ENCODE measurements at regions not wholly inside any gene's neighbourhood (a gene's known extent, or its start where the extent isn't known, plus 50 kb on each side); places are given as distances from the start of the nearest gene placed in this dataset.

- TF ChIP-seq CTCF (IDR thresholded peaks at IDR 0.05) (no peak), POLR2A (IDR thresholded peaks at IDR 0.05) (no peak), POLR2AphosphoS5 (IDR thresholded peaks at IDR 0.05) (no peak)
These were observed 96.6 kb upstream of the TNR start for GRCh38 chr1:175839779-175840669.

Data from prostate gland (tissue), 2 donors.